Liver (tissue), 8 donors: ENCODE measurements at regions not wholly inside any gene's neighbourhood (a gene's known extent, or its start where the extent isn't known, plus 50 kb on each side); places are given as distances from the start of the nearest gene placed in this dataset.

Experiments
- DNase-seq: peaks from one replicate; pipeline ENCODE4 v3.0.0-alpha.2; 2017; ENCODE audit warnings: low spot score
- H3K27ac ChIP-seq, 2 donors: one replicate each; pipeline ENCODE4 v1.7.0; 2013; ENCODE audit warnings: inconsistent platforms in 2 of 2, low read length in 2 of 2, control low read depth in 1 of 2, low read depth in 1 of 2, mild to moderate bottlenecking in 1 of 2
- H3K27me3 ChIP-seq, 4 donors: one replicate each; pipeline versions ENCODE4 v1.6.1 to v1.7.0; 2013; ENCODE audit warnings: low read length in 3 of 4, inconsistent platforms in 1 of 4, mild to moderate bottlenecking in 1 of 4, moderate library complexity in 1 of 4; ENCODE audit not compliant: control insufficient read depth in 4 of 4, insufficient read depth in 4 of 4
- H3K36me3 ChIP-seq, 4 donors: one replicate each; pipeline versions ENCODE4 v1.6.1 to v1.7.0; 2013; ENCODE audit warnings: low read length in 3 of 4, mild to moderate bottlenecking in 3 of 4, low read depth in 1 of 4, moderate library complexity in 1 of 4; ENCODE audit not compliant: control insufficient read depth in 4 of 4, insufficient read depth in 3 of 4
- H3K4me1 ChIP-seq, 4 donors: one replicate each; pipeline versions ENCODE4 v1.6.1 to v1.7.0; 2013; ENCODE audit warnings: low read length in 3 of 4, mild to moderate bottlenecking in 3 of 4, moderate library complexity in 1 of 4; ENCODE audit not compliant: control insufficient read depth in 4 of 4, insufficient read depth in 4 of 4
- H3K4me3 ChIP-seq, 3 donors: one replicate each; pipeline versions ENCODE4 v1.6.1 to v1.7.0; 2013; ENCODE audit warnings: low read length in 3 of 3, control low read depth in 1 of 3, low read depth in 1 of 3, mild to moderate bottlenecking in 1 of 3
- H3K9ac ChIP-seq, 2 donors: one replicate each; pipeline ENCODE4 v1.7.0; 2013; ENCODE audit warnings: low read length in 2 of 2, mild to moderate bottlenecking in 2 of 2, moderate library complexity in 2 of 2, control low read depth in 1 of 2, low read depth in 1 of 2
- H3K9me3 ChIP-seq, 4 donors: one replicate each; pipeline versions ENCODE4 v1.6.1 to v1.7.0; 2013; ENCODE audit warnings: low read length in 3 of 4; ENCODE audit not compliant: control insufficient read depth in 4 of 4
- ATF3 ChIP-seq: IDR thresholded peaks from 2 replicates; pipeline ENCODE4 v1.6.1; 2016; ENCODE audit warnings: antibody characterized with exemption
- FOXA1 ChIP-seq: IDR thresholded peaks from 2 replicates; pipeline ENCODE4 v1.6.1; 2016; ENCODE audit warnings: antibody characterized with exemption
- FOXA2 ChIP-seq: IDR thresholded peaks from 2 replicates; pipeline ENCODE4 v1.6.1; 2016; ENCODE audit warnings: antibody characterized with exemption
- GABPA ChIP-seq, 2 donors: IDR thresholded peaks in 1 of 2; conservative IDR thresholded peaks in 1 of 2; 2 replicates each; pipeline ENCODE4 v1.6.1; 2016; ENCODE audit warnings: antibody characterized with exemption in 2 of 2, mild to moderate bottlenecking in 1 of 2, moderate library complexity in 1 of 2
- HNF4A ChIP-seq, 2 donors: conservative IDR thresholded peaks; 2 replicates each; pipeline ENCODE4 v1.6.1; 2016; ENCODE audit warnings: antibody characterized with exemption in 2 of 2, mild to moderate bottlenecking in 2 of 2
- HNF4G ChIP-seq: IDR thresholded peaks from 2 replicates; pipeline ENCODE4 v1.6.1; 2016; ENCODE audit warnings: antibody characterized with exemption
- JUND ChIP-seq, 2 donors: IDR thresholded peaks; 2 replicates each; pipeline ENCODE4 v1.6.1; 2016; ENCODE audit warnings: antibody characterized with exemption in 2 of 2
- NR2F2 ChIP-seq: IDR thresholded peaks from 2 replicates; pipeline ENCODE4 v1.6.1; 2016; ENCODE audit warnings: antibody characterized with exemption
- RAD21 ChIP-seq, 2 donors: IDR thresholded peaks; 2 replicates each; pipeline ENCODE4 v1.6.1; 2016; ENCODE audit warnings: antibody characterized with exemption in 2 of 2, mild to moderate bottlenecking in 2 of 2
- RXRA ChIP-seq, 2 donors: IDR thresholded peaks; 2 replicates each; pipeline ENCODE4 v1.6.1; 2017 to 2018; ENCODE audit warnings: antibody characterized with exemption in 2 of 2, mild to moderate bottlenecking in 1 of 2
- SP1 ChIP-seq: IDR thresholded peaks from 2 replicates; pipeline ENCODE4 v1.6.1; 2018; ENCODE audit warnings: antibody characterized with exemption, mild to moderate bottlenecking
- TAF1 ChIP-seq: conservative IDR thresholded peaks from 2 replicates; pipeline ENCODE4 v1.6.1; 2016; ENCODE audit warnings: antibody characterized with exemption, mild to moderate bottlenecking
- YY1 ChIP-seq: IDR thresholded peaks from 2 replicates; pipeline ENCODE4 v1.6.1; 2016; ENCODE audit warnings: antibody characterized with exemption, mild to moderate bottlenecking
- WGBS: extraction: QIAGEN DNeasy Blood & Tissue Kit; methylation state at CpG from one replicate; pipeline ENCODE4 v1.1.7; 2013; 5-methylcytosine and 5-hydroxymethylcytosine counted together
- TF ChIP-seq, protein P1 (sequence below): fragments of 150-350 bp; IDR thresholded peaks from 2 replicates; pipeline ENCODE4 v1.5.1; 2017; ENCODE audit warnings: improper control_type of control experiment, low read depth, low read length; ENCODE audit not compliant: missing input control
- TF ChIP-seq, protein P2 (sequence below): IDR thresholded peaks from 2 replicates; pipeline ENCODE4 v1.6.1; 2016; ENCODE audit warnings: antibody characterized with exemption
- TF ChIP-seq, protein P3 (sequence below): IDR thresholded peaks from 2 replicates; pipeline ENCODE4 v1.6.1; 2016; ENCODE audit warnings: antibody characterized with exemption, mild to moderate bottlenecking
- TF ChIP-seq, protein P4 (sequence below): IDR thresholded peaks from 2 replicates; pipeline ENCODE4 v1.6.1; 2016; ENCODE audit warnings: antibody characterized with exemption
- donor health status: healthy.
- donor health status: healthy.
- donor health status: healthy.
- donor health status: healthy.
- donor health status: healthy.

DNA sequence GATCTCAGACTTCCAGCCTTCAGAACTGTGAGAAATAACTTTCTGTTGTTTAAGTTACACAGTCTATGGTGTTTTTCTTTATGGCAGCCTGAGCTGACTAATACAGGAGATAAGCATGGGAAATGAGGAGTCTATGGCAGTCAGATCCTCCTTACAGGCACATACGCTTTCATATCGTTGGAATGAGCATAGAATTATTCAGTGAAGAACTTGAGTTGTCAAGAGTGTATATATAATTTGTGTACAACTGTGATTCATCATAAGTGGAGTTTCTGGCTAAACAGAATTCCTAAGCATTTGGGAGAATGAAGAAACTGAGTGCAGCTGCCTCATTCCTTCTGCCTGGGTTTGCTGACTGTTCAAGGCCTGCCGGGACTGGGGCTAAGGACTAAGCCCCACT is 516.7 kb downstream of the ADRA2A start:
- no peaks in the 10 kb centered on the region for H3K36me3 ChIP-seq
- no peak overlapping the region for H3K4me3 ChIP-seq
- H3K4me1 ChIP-seq, result no peaks in the 10 kb centered on the region
- no peaks in the 10 kb centered on the region for H3K9me3 ChIP-seq
- DNase-seq, result no peak
- H3K9ac ChIP-seq, result no peak overlapping the region
- no peak for TF ChIP-seq RXRA (IDR thresholded peaks at IDR 0.05)
- TF ChIP-seq FOXA1, result no peak
- TF ChIP-seq, protein P1, sequence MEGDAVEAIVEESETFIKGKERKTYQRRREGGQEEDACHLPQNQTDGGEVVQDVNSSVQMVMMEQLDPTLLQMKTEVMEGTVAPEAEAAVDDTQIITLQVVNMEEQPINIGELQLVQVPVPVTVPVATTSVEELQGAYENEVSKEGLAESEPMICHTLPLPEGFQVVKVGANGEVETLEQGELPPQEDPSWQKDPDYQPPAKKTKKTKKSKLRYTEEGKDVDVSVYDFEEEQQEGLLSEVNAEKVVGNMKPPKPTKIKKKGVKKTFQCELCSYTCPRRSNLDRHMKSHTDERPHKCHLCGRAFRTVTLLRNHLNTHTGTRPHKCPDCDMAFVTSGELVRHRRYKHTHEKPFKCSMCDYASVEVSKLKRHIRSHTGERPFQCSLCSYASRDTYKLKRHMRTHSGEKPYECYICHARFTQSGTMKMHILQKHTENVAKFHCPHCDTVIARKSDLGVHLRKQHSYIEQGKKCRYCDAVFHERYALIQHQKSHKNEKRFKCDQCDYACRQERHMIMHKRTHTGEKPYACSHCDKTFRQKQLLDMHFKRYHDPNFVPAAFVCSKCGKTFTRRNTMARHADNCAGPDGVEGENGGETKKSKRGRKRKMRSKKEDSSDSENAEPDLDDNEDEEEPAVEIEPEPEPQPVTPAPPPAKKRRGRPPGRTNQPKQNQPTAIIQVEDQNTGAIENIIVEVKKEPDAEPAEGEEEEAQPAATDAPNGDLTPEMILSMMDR, result no peak
- TF ChIP-seq JUND (IDR thresholded peaks at IDR 0.05), result no peak
- no peak for TF ChIP-seq HNF4A (conservative IDR thresholded peaks at IDR 0.05)
- TF ChIP-seq, protein P2, sequence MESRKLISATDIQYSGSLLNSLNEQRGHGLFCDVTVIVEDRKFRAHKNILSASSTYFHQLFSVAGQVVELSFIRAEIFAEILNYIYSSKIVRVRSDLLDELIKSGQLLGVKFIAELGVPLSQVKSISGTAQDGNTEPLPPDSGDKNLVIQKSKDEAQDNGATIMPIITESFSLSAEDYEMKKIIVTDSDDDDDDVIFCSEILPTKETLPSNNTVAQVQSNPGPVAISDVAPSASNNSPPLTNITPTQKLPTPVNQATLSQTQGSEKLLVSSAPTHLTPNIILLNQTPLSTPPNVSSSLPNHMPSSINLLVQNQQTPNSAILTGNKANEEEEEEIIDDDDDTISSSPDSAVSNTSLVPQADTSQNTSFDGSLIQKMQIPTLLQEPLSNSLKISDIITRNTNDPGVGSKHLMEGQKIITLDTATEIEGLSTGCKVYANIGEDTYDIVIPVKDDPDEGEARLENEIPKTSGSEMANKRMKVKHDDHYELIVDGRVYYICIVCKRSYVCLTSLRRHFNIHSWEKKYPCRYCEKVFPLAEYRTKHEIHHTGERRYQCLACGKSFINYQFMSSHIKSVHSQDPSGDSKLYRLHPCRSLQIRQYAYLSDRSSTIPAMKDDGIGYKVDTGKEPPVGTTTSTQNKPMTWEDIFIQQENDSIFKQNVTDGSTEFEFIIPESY, result no peak
- TF ChIP-seq FOXA2, result no peak
- no peak for TF ChIP-seq SP1
- TF ChIP-seq ATF3, result no peak
- no peak for TF ChIP-seq RAD21 (IDR thresholded peaks at IDR 0.05)
- TF ChIP-seq HNF4G, result no peak
- no peak for TF ChIP-seq TAF1
- TF ChIP-seq, protein P3, sequence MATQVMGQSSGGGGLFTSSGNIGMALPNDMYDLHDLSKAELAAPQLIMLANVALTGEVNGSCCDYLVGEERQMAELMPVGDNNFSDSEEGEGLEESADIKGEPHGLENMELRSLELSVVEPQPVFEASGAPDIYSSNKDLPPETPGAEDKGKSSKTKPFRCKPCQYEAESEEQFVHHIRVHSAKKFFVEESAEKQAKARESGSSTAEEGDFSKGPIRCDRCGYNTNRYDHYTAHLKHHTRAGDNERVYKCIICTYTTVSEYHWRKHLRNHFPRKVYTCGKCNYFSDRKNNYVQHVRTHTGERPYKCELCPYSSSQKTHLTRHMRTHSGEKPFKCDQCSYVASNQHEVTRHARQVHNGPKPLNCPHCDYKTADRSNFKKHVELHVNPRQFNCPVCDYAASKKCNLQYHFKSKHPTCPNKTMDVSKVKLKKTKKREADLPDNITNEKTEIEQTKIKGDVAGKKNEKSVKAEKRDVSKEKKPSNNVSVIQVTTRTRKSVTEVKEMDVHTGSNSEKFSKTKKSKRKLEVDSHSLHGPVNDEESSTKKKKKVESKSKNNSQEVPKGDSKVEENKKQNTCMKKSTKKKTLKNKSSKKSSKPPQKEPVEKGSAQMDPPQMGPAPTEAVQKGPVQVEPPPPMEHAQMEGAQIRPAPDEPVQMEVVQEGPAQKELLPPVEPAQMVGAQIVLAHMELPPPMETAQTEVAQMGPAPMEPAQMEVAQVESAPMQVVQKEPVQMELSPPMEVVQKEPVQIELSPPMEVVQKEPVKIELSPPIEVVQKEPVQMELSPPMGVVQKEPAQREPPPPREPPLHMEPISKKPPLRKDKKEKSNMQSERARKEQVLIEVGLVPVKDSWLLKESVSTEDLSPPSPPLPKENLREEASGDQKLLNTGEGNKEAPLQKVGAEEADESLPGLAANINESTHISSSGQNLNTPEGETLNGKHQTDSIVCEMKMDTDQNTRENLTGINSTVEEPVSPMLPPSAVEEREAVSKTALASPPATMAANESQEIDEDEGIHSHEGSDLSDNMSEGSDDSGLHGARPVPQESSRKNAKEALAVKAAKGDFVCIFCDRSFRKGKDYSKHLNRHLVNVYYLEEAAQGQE, result no peak
- TF ChIP-seq GABPA (IDR thresholded peaks at IDR 0.05 in 1 of 2, conservative IDR thresholded peaks at IDR 0.05 in 1 of 2), result no peak
- TF ChIP-seq, protein P4, sequence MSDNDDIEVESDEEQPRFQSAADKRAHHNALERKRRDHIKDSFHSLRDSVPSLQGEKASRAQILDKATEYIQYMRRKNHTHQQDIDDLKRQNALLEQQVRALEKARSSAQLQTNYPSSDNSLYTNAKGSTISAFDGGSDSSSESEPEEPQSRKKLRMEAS, result no peak
- TF ChIP-seq YY1, result no peak
- H3K27ac ChIP-seq, result no peak overlapping the region
- no peaks in the 10 kb centered on the region for H3K27me3 ChIP-seq
- WGBS, result 86% methylated on average over 3 of the region's 3 CpGs

GRCh38 chr10:111595173-111595572 is 518.3 kb downstream of the ADRA2A start:
- Histone ChIP-seq H3K36me3 (no peaks in the 10 kb centered on the region), H3K27ac (no peak overlapping the region), H3K27me3 (no peaks in the 10 kb centered on the region), H3K9me3 (no peaks in the 10 kb centered on the region), H3K9ac (no peak overlapping the region), H3K4me3 (no peak overlapping the region), H3K4me1 (no peaks in the 10 kb centered on the region)
- DNase-seq, result no peak
- 79% methylated on average over 3 of the region's 3 CpGs for WGBS
- TF ChIP-seq, protein P3, result no peak
- TF ChIP-seq FOXA2 (no peak), NR2F2 (no peak), RXRA (IDR thresholded peaks at IDR 0.05) (no peak), YY1 (no peak), HNF4A (conservative IDR thresholded peaks at IDR 0.05) (no peak)
- TF ChIP-seq, protein P4, result no peak
- TF ChIP-seq, protein P1, result no peak
